Activated naive CD4-positive, alpha-beta T cell treated with anti-CD3 and anti-CD28 coated beads, Interleukin-2, amount 10 ng/mL, durations not matched to agents 7 days and 5 days (primary cell): ENCODE measurements at regions not wholly inside any gene's neighbourhood (a gene's known extent, or its start where the extent isn't known, plus 50 kb on each side); places are given as distances from the start of the nearest gene placed in this dataset.
A peak's percentile ranks its signal among the peaks of the same experiment; 100 is the strongest.

ENCODE experiments used
- CTCF ChIA-PET: fragments of 350-600 bp; sonication (Branson Sonifier 250); formaldehyde crosslinking; loops from one replicate; lab custom pipeline; 2021; ENCODE audit warnings: antibody characterized with exemption; lab: Charles Lee
- DNase-seq: peaks from one replicate; pipeline ENCODE4 v3.0.0-alpha.2; 2020
- H3K27ac Mint-ChIP-seq: one replicate; pipeline ENCODE4 v1.8.0; 2021; ENCODE audit warnings: mild to moderate bottlenecking, moderate library complexity, mixed read lengths
- H3K27me3 Mint-ChIP-seq: one replicate; pipeline ENCODE4 v1.8.0; 2021; ENCODE audit warnings: mild to moderate bottlenecking, mixed read lengths
- H3K36me3 Mint-ChIP-seq: one replicate; pipeline ENCODE4 v1.8.0; 2021; ENCODE audit warnings: mixed read lengths
- H3K4me1 Mint-ChIP-seq: one replicate; pipeline ENCODE4 v1.8.0; 2021; ENCODE audit warnings: mixed read lengths
- H3K4me3 Mint-ChIP-seq: one replicate; pipeline ENCODE4 v1.8.0; 2021; ENCODE audit warnings: mild to moderate bottlenecking, moderate library complexity, mixed read lengths
- H3K9me3 Mint-ChIP-seq: one replicate; pipeline ENCODE4 v1.8.0; 2021; ENCODE audit warnings: mixed read lengths

GRCh38 chr5:87770016-87770570 is 357.4 kb upstream of the CCNH start:
- Mint-ChIP-seq H3K27ac (no peak overlapping the region), H3K36me3 (no peaks in the 10 kb centered on the region), H3K9me3 (no peaks in the 10 kb centered on the region), H3K4me3 (no peak overlapping the region), H3K27me3 (no peaks in the 10 kb centered on the region), H3K4me1 (no peaks in the 10 kb centered on the region)
- no peak for DNase-seq
- CTCF ChIA-PET = interaction anchor here (1.6 kb wide), 1 partner anchor 11 kb away, joined by 3 read pairs; no protein-coding TSS in a partner anchor

GRCh38 chr5:87769157-87769556 is 356.4 kb upstream of the CCNH start:
- H3K4me1 Mint-ChIP-seq = no peaks in the 10 kb centered on the region
- CTCF ChIA-PET = interaction anchor here (1.6 kb wide), 1 partner anchor 12 kb away, joined by 3 read pairs; no protein-coding TSS in a partner anchor
- H3K27ac Mint-ChIP-seq = no peak overlapping the region
- no peak overlapping the region for H3K4me3 Mint-ChIP-seq
- H3K36me3 Mint-ChIP-seq = no peaks in the 10 kb centered on the region
- no peaks in the 10 kb centered on the region for H3K27me3 Mint-ChIP-seq
- H3K9me3 Mint-ChIP-seq = no peaks in the 10 kb centered on the region
- no peak for DNase-seq

- Mint-ChIP-seq H3K4me1 (no peaks in the 10 kb centered on the region), H3K27me3 (no peaks in the 10 kb centered on the region), H3K36me3 (no peaks in the 10 kb centered on the region), H3K27ac (no peak overlapping the region), H3K9me3 (no peaks in the 10 kb centered on the region), H3K4me3 (no peak overlapping the region)
- DNase-seq = no peak
- CTCF ChIA-PET = no interaction called here
These were observed 355.5 kb upstream of the CCNH start for GRCh38 chr5:87768190-87768589.

- CTCF ChIA-PET = interaction anchor here (0.7 to 0.9 kb wide), 2 partner anchors 413 to 926 kb away, joined by 3 read pairs; no protein-coding TSS in a partner anchor
- H3K4me3 Mint-ChIP-seq = no peak overlapping the region
- H3K4me1 Mint-ChIP-seq = no peaks in the 10 kb centered on the region
- no peak overlapping the region for H3K27ac Mint-ChIP-seq
- DNase-seq = no peak
- H3K36me3 Mint-ChIP-seq = no peaks in the 10 kb centered on the region
- H3K9me3 Mint-ChIP-seq = no peaks in the 10 kb centered on the region
- no peaks in the 10 kb centered on the region for H3K27me3 Mint-ChIP-seq
These were observed 352.3 kb upstream of the CCNH start for GRCh38 chr5:87765009-87765408.

- no peak for DNase-seq
These were observed 349.9 kb upstream of the CCNH start for GRCh38 chr5:87762631-87763030.

GRCh38 chr5:87756951-87757350 is 344.2 kb upstream of the CCNH start:
- no peaks in the 10 kb centered on the region for H3K27me3 Mint-ChIP-seq
- no peak for DNase-seq
- H3K4me1 Mint-ChIP-seq = no peaks in the 10 kb centered on the region
- H3K4me3 Mint-ChIP-seq = no peak overlapping the region
- no peaks in the 10 kb centered on the region for H3K9me3 Mint-ChIP-seq
- no peaks in the 10 kb centered on the region for H3K36me3 Mint-ChIP-seq
- CTCF ChIA-PET = no interaction called here
- no peak overlapping the region for H3K27ac Mint-ChIP-seq

More at GRCh38 chr5:87762631-87763030, 349.9 kb upstream of the CCNH start:
- Mint-ChIP-seq H3K36me3 (no peaks in the 10 kb centered on the region), H3K27me3 (no peaks in the 10 kb centered on the region), H3K4me1 (no peaks in the 10 kb centered on the region), H3K9me3 (no peaks in the 10 kb centered on the region), H3K4me3 (no peak overlapping the region), H3K27ac (no peak overlapping the region)
- CTCF ChIA-PET = no interaction called here

GRCh38 chr5:87755360-87755759 is 342.6 kb upstream of the CCNH start:
- H3K4me1 Mint-ChIP-seq = no peaks in the 10 kb centered on the region
- DNase-seq = no peak
- CTCF ChIA-PET = no interaction called here
- H3K36me3 Mint-ChIP-seq = no peaks in the 10 kb centered on the region
- H3K27ac Mint-ChIP-seq = no peak overlapping the region
- H3K9me3 Mint-ChIP-seq = no peaks in the 10 kb centered on the region
- no peaks in the 10 kb centered on the region for H3K27me3 Mint-ChIP-seq
- H3K4me3 Mint-ChIP-seq = no peak overlapping the region

- CTCF ChIA-PET = no interaction called here
- H3K27me3 Mint-ChIP-seq = no peaks in the 10 kb centered on the region
These were observed 341.5 kb upstream of the CCNH start for GRCh38 chr5:87754009-87754757.

GRCh38 chr5:87752362-87752761 is 339.6 kb upstream of the CCNH start:
- H3K36me3 Mint-ChIP-seq = no peaks in the 10 kb centered on the region
- H3K9me3 Mint-ChIP-seq = no peaks in the 10 kb centered on the region
- no peaks in the 10 kb centered on the region for H3K4me1 Mint-ChIP-seq
- H3K27me3 Mint-ChIP-seq = no peaks in the 10 kb centered on the region
- CTCF ChIA-PET = no interaction called here
- no peak overlapping the region for H3K27ac Mint-ChIP-seq
- DNase-seq = no peak
- H3K4me3 Mint-ChIP-seq = no peak overlapping the region

More at GRCh38 chr5:87754009-87754757, 341.5 kb upstream of the CCNH start:
- Mint-ChIP-seq H3K4me1 (no peaks in the 10 kb centered on the region), H3K9me3 (no peaks in the 10 kb centered on the region), H3K27ac (no peak overlapping the region), H3K4me3 (no peak overlapping the region), H3K36me3 (no peaks in the 10 kb centered on the region)
- no peak for DNase-seq

GRCh38 chr5:87751824-87752223 is 339.1 kb upstream of the CCNH start:
- Mint-ChIP-seq H3K4me3 (no peak overlapping the region), H3K27ac (no peak overlapping the region), H3K4me1 (no peaks in the 10 kb centered on the region), H3K36me3 (no peaks in the 10 kb centered on the region), H3K27me3 (no peaks in the 10 kb centered on the region), H3K9me3 (no peaks in the 10 kb centered on the region)
- CTCF ChIA-PET = no interaction called here
- no peak for DNase-seq

GRCh38 chr5:87746891-87747377 is 334.2 kb upstream of the CCNH start:
- CTCF ChIA-PET = no interaction called here
- no peaks in the 10 kb centered on the region for H3K9me3 Mint-ChIP-seq
- H3K4me1 Mint-ChIP-seq = no peaks in the 10 kb centered on the region
- no peak overlapping the region for H3K4me3 Mint-ChIP-seq
- no peaks in the 10 kb centered on the region for H3K27me3 Mint-ChIP-seq
- no peaks in the 10 kb centered on the region for H3K36me3 Mint-ChIP-seq
- no peak for DNase-seq
- no peak overlapping the region for H3K27ac Mint-ChIP-seq

GRCh38 chr5:87746341-87746740 is 333.6 kb upstream of the CCNH start:
- H3K4me3 Mint-ChIP-seq = no peak overlapping the region
- no peaks in the 10 kb centered on the region for H3K27me3 Mint-ChIP-seq
- no peaks in the 10 kb centered on the region for H3K4me1 Mint-ChIP-seq
- no peaks in the 10 kb centered on the region for H3K36me3 Mint-ChIP-seq
- peak overlapping the region; percentile 34 for H3K27ac Mint-ChIP-seq
- DNase-seq = no peak
- no peaks in the 10 kb centered on the region for H3K9me3 Mint-ChIP-seq
- CTCF ChIA-PET = no interaction called here

- Mint-ChIP-seq H3K27ac (no peak overlapping the region), H3K4me3 (no peak overlapping the region), H3K4me1 (no peaks in the 10 kb centered on the region), H3K27me3 (no peaks in the 10 kb centered on the region), H3K9me3 (no peaks in the 10 kb centered on the region), H3K36me3 (no peaks in the 10 kb centered on the region)
- CTCF ChIA-PET = no interaction called here
- DNase-seq = no peak
These were observed 329.2 kb upstream of the CCNH start for GRCh38 chr5:87741881-87742280.

GRCh38 chr5:87735923-87736322 is 323.2 kb upstream of the CCNH start:
- CTCF ChIA-PET = no interaction called here
- Mint-ChIP-seq H3K4me1 (no peaks in the 10 kb centered on the region), H3K4me3 (no peak overlapping the region), H3K36me3 (no peaks in the 10 kb centered on the region), H3K27ac (no peak overlapping the region), H3K27me3 (no peaks in the 10 kb centered on the region), H3K9me3 (no peaks in the 10 kb centered on the region)
- no peak for DNase-seq

- Mint-ChIP-seq H3K27me3 (no peaks in the 10 kb centered on the region), H3K4me3 (no peak overlapping the region), H3K4me1 (no peaks in the 10 kb centered on the region), H3K36me3 (no peaks in the 10 kb centered on the region), H3K9me3 (no peaks in the 10 kb centered on the region), H3K27ac (no peak overlapping the region)
- CTCF ChIA-PET = no interaction called here
- no peak for DNase-seq
These were observed 321.2 kb upstream of the CCNH start for GRCh38 chr5:87733897-87734296.
